ENCODE measurements at regions not wholly inside any gene's neighbourhood (a gene's known extent, or its start where the extent isn't known, plus 50 kb on each side); places are given as distances from the start of the nearest gene placed in this dataset.

- TF ChIP-seq CTCF (conservative IDR thresholded peaks at IDR 0.05 in 1 of 2, IDR thresholded peaks at IDR 0.05 in 1 of 2; ENCODE audit: low read depth in 1 of 2, low read length in 2 of 2) (no peak), EZH2 (IDR thresholded peaks at IDR 0.05; ENCODE audit: low read length, missing control alignments) (no peak)
Measured at GRCh38 chr13:105658431-105658830, 877.0 kb downstream of the EFNB2 start.
